NCI-H2029 (cell line): ENCODE measurements at regions not wholly inside any gene's neighbourhood (a gene's known extent, or its start where the extent isn't known, plus 50 kb on each side); places are given as distances from the start of the nearest gene placed in this dataset.
A peak's percentile ranks its signal among the peaks of the same experiment; 100 is the strongest.

Experiments
- DNase-seq: peaks from one replicate; lab custom pipeline; 2025; lab: John Stamatoyannopoulos, UW

GRCh38 chrX:107560980-107561379 lies 67.3 kb upstream of the PRPS1 start:
- no peak for DNase-seq

GRCh38 chrX:107561468-107562215 lies 66.7 kb upstream of the PRPS1 start:
- DNase-seq = no peak

GRCh38 chrX:107562482-107562881 lies 65.8 kb upstream of the PRPS1 start:
- DNase-seq = no peak

GRCh38 chrX:107563824-107564223 lies 64.5 kb upstream of the PRPS1 start:
- no peak for DNase-seq

GRCh38 chrX:107565015-107565414 lies 63.3 kb upstream of the PRPS1 start:
- no peak for DNase-seq

- DNase-seq = peak; percentile 13
These were observed 62.2 kb upstream of the PRPS1 start for GRCh38 chrX:107565931-107566603.

- DNase-seq = no peak
These were observed 61.6 kb upstream of the PRPS1 start for GRCh38 chrX:107566604-107567262.

- no peak for DNase-seq
These were observed 60.9 kb upstream of the PRPS1 start for GRCh38 chrX:107567370-107567769.

- DNase-seq = no peak
These were observed 56.9 kb upstream of the PRPS1 start for GRCh38 chrX:107571296-107571998.

GRCh38 chrX:107573016-107573415 lies 55.3 kb upstream of the PRPS1 start:
- DNase-seq = no peak

- DNase-seq = no peak
These were observed 54.1 kb upstream of the PRPS1 start for GRCh38 chrX:107574054-107574683.

- no peak for DNase-seq
These were observed 53.6 kb upstream of the PRPS1 start for GRCh38 chrX:107574711-107575110.

GRCh38 chrX:107576392-107576791 lies 51.9 kb upstream of the PRPS1 start:
- DNase-seq = no peak

GRCh38 chrX:107576841-107577240 lies 51.5 kb upstream of the PRPS1 start:
- DNase-seq = no peak

GRCh38 chrX:107577933-107578332 lies 50.4 kb upstream of the PRPS1 start:
- no peak for DNase-seq
